ENCODE measurements at regions not wholly inside any gene's neighbourhood (a gene's known extent, or its start where the extent isn't known, plus 50 kb on each side); places are given as distances from the start of the nearest gene placed in this dataset.

DNA sequence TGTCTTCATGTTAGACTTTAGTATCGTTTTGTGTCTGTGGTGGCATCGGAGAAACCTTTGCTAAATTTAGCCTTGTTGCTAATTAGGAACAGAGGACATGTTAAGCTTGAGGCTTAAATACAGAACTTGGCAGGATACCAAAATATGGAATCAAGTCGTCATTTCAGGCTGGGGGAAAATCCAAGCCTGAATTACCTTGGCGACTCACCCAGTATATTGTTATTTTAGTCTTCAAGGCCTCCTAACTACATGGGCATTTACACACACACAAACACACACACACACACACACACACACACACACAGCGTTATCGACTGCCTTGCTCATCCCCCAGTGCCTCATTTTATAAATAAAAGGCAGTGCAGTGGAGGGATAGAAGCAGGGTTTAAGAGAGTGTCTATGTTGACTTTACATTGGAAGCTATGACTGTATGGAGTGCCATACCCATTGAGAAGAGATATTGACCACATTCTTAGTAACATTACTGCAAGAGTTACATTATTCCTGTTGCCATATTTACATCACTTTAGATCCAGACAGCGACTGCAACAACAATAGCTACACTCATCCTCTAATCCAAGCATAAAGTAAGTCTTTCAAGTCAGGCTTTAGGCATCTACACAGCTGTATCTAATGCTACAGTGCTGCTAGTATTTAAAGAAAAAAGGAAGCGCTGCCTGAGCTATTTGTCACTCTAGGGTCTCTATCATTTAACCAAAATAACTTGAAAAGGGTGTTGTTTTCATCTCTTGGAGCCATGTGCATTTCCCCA lies 210.8 kb upstream of the SEMA6D start:
- TF ChIP-seq EP300 (IDR thresholded peaks at IDR 0.05; ENCODE audit: borderline replicate concordance in 1 of 2, low read depth in 2 of 2, low read length in 2 of 2) (no peak), SIX5 (IDR thresholded peaks at IDR 0.05; ENCODE audit: low read depth, low read length) (no peak), POLR2AphosphoS5 (IDR thresholded peaks at IDR 0.05; ENCODE audit: low read depth, low read length) (no peak), GTF2F1 (IDR thresholded peaks at IDR 0.05; ENCODE audit: borderline replicate concordance, low read depth, low read length) (no peak), RFX5 (IDR thresholded peaks at IDR 0.05; ENCODE audit: borderline replicate concordance, low read depth, low read length) (no peak), MAFK (IDR thresholded peaks at IDR 0.05; ENCODE audit: low read depth, low read length) (no peak)

Measured in H1 (cell line).